D721Med (cell line): ENCODE measurements at regions not wholly inside any gene's neighbourhood (a gene's known extent, or its start where the extent isn't known, plus 50 kb on each side); places are given as distances from the start of the nearest gene placed in this dataset.

Experiments used
- DNase-seq: peaks from one replicate; pipeline ENCODE4 v3.0.0; 2011; ENCODE audit warnings: low spot score; ENCODE audit not compliant: insufficient read length
- FAIRE-seq: peaks from 2 replicates; lab custom pipeline; 2011; peaks lifted over from hg19 to GRCh38; lab: Jason Lieb, UNC
- CTCF ChIP-seq: IDR thresholded peaks from 2 replicates; pipeline ENCODE4 v1.5.1; 2012; ENCODE audit warnings: mild to moderate bottlenecking, control low read depth; ENCODE audit not compliant: insufficient read depth; ENCODE audit errors: missing control alignments

GRCh38 chr13:105316731-105317130 is 1218.7 kb downstream of the EFNB2 start:
- TF ChIP-seq CTCF, result no peak
- FAIRE-seq (no peak), DNase-seq (no peak)

GRCh38 chr13:105312906-105313305 is 1222.6 kb downstream of the EFNB2 start:
- DNase-seq, result no peak
- TF ChIP-seq CTCF, result no peak
- no peak for FAIRE-seq

- no peak for FAIRE-seq
- no peak for DNase-seq
- no peak for TF ChIP-seq CTCF
Observed at GRCh38 chr13:105311094-105311493, 1224.4 kb downstream of the EFNB2 start.

- no peak for TF ChIP-seq CTCF
- FAIRE-seq, result no peak
- no peak for DNase-seq
Observed at GRCh38 chr13:105307776-105308175, 1227.7 kb downstream of the EFNB2 start.

GRCh38 chr13:105297839-105298238 is 1237.6 kb downstream of the EFNB2 start:
- DNase-seq (no peak), FAIRE-seq (no peak)
- no peak for TF ChIP-seq CTCF

GRCh38 chr13:105291987-105292386 is 1243.5 kb downstream of the EFNB2 start:
- FAIRE-seq (no peak), DNase-seq (no peak)
- no peak for TF ChIP-seq CTCF

- no peak for TF ChIP-seq CTCF
- FAIRE-seq (no peak), DNase-seq (no peak)
Observed at GRCh38 chr13:105290596-105290995, 1244.9 kb downstream of the EFNB2 start.
